ENCODE measurements at regions not wholly inside any gene's neighbourhood (a gene's known extent, or its start where the extent isn't known, plus 50 kb on each side); places are given as distances from the start of the nearest gene placed in this dataset.

- Histone ChIP-seq H3K4me2 (ENCODE audit: insufficient read depth, low read length) (no peak overlapping the region), H3K27me3 (ENCODE audit: control insufficient read depth in 2 of 2, insufficient read depth in 2 of 2, low read length in 2 of 2) (no peaks in the 10 kb centered on the region), H3K27ac (ENCODE audit: extremely low read depth, low read depth, low read length) (no peak overlapping the region), H2AFZ (ENCODE audit: low read depth, low read length) (no peak overlapping the region), H3K36me3 (ENCODE audit: control insufficient read depth, insufficient read depth, low read length) (no peaks in the 10 kb centered on the region), H3K79me2 (ENCODE audit: control insufficient read depth, insufficient read depth, low read length) (no peaks in the 10 kb centered on the region), H3K9ac (ENCODE audit: insufficient read depth in 1 of 2, low read depth in 2 of 2, low read length in 2 of 2) (no peak overlapping the region), H3K9me3 (replicated peaks; ENCODE audit: control insufficient read depth, insufficient read depth, low read depth, low read length) (no peaks in the 10 kb centered on the region), H3K9me1 (ENCODE audit: control insufficient read depth, insufficient read depth, low read length) (no peaks in the 10 kb centered on the region), H3K4me3 (no peak overlapping the region), H3K4me1 (replicated peaks in 1 of 2; ENCODE audit: control insufficient read depth in 2 of 2, insufficient read depth in 2 of 2, low read length in 2 of 2) (no peaks in the 10 kb centered on the region), H4K20me1 (replicated peaks; ENCODE audit: control insufficient read depth, insufficient read depth, low read length) (no peaks in the 10 kb centered on the region)
- DNase-seq (ENCODE audit: extremely low read depth in 1 of 4, low spot score in 3 of 4), result no peak
- POLR2A ChIA-PET, result interaction anchor here (0.9 to 1.3 kb wide), 2 partner anchors 8 to 168 kb away, joined by 3 read pairs; no protein-coding TSS in a partner anchor
- CTCF ChIA-PET (ENCODE audit: low intra/inter-chr PET ratio), result no interaction called here
- FAIRE-seq, result no peak
- intact Hi-C loops (cut with micrococcal nuclease) (no loop called here), in situ Hi-C loops (cut with MboI) (no loop called here)
- 3% methylated on average over 5 of the region's 5 CpGs for WGBS (ENCODE audit: insufficient coverage, low coverage, missing lambda C conversion rate)
- ATAC-seq, result no peak
- BruUV-seq (replicated peaks), result no TSS peak
- TF ChIP-seq HBP1 (CRISPR knock-in tag; IDR thresholded peaks at IDR 0.05), result no peak
- TF ChIP-seq, protein P1, sequence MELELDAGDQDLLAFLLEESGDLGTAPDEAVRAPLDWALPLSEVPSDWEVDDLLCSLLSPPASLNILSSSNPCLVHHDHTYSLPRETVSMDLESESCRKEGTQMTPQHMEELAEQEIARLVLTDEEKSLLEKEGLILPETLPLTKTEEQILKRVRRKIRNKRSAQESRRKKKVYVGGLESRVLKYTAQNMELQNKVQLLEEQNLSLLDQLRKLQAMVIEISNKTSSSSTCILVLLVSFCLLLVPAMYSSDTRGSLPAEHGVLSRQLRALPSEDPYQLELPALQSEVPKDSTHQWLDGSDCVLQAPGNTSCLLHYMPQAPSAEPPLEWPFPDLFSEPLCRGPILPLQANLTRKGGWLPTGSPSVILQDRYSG (tag; conservative IDR thresholded peaks at IDR 0.05; ENCODE audit: low read depth), result no peak
- no peak for TF ChIP-seq L3MBTL2 (IDR thresholded peaks at IDR 0.05)
- TF ChIP-seq POLR2A (conservative IDR thresholded peaks at IDR 0.05), result no peak
- no peak for TF ChIP-seq KLF16 (IDR thresholded peaks at IDR 0.05)
- TF ChIP-seq ZZZ3 (IDR thresholded peaks at IDR 0.05), result no peak
- TF ChIP-seq SRSF3 (IDR thresholded peaks at IDR 0.05; ENCODE audit: insufficient read depth, low read length), result no peak
- TF ChIP-seq, protein P2, sequence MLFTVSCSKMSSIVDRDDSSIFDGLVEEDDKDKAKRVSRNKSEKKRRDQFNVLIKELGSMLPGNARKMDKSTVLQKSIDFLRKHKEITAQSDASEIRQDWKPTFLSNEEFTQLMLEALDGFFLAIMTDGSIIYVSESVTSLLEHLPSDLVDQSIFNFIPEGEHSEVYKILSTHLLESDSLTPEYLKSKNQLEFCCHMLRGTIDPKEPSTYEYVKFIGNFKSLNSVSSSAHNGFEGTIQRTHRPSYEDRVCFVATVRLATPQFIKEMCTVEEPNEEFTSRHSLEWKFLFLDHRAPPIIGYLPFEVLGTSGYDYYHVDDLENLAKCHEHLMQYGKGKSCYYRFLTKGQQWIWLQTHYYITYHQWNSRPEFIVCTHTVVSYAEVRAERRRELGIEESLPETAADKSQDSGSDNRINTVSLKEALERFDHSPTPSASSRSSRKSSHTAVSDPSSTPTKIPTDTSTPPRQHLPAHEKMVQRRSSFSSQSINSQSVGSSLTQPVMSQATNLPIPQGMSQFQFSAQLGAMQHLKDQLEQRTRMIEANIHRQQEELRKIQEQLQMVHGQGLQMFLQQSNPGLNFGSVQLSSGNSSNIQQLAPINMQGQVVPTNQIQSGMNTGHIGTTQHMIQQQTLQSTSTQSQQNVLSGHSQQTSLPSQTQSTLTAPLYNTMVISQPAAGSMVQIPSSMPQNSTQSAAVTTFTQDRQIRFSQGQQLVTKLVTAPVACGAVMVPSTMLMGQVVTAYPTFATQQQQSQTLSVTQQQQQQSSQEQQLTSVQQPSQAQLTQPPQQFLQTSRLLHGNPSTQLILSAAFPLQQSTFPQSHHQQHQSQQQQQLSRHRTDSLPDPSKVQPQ (CRISPR knock-in tag; IDR thresholded peaks at IDR 0.05; ENCODE audit: borderline replicate concordance), result no peak
- TF ChIP-seq RBFOX2 (IDR thresholded peaks at IDR 0.05; ENCODE audit: low read depth, low read length), result no peak
- TF ChIP-seq FOXK1 (CRISPR knock-in tag; IDR thresholded peaks at IDR 0.05; ENCODE audit: borderline replicate concordance), result no peak
- no peak for TF ChIP-seq TAF7 (tag; IDR thresholded peaks at IDR 0.05)
- no peak for TF ChIP-seq ELF4 (CRISPR knock-in tag; IDR thresholded peaks at IDR 0.05)
- TF ChIP-seq POLR2H (tag; IDR thresholded peaks at IDR 0.05; ENCODE audit: low read depth), result no peak
- TF ChIP-seq POLR2AphosphoS2 (IDR thresholded peaks at IDR 0.05; ENCODE audit: low read length), result no peak
- TF ChIP-seq ESRRB (CRISPR knock-in tag; IDR thresholded peaks at IDR 0.05; ENCODE audit: borderline replicate concordance), result no peak
- no peak for TF ChIP-seq STAT5B (CRISPR knock-in tag; IDR thresholded peaks at IDR 0.05)
- no peak for TF ChIP-seq RBM22 (IDR thresholded peaks at IDR 0.05; ENCODE audit: low read depth, low read length, poor library complexity, severe bottlenecking)
Measured at GRCh38 chr18:60147323-60147722, 225.3 kb downstream of the MC4R start.

All from K562 (cell line).